NCI-H2171 treated with DMSO at 0.1 percent for 48 hours (cell line): ENCODE measurements at regions not wholly inside any gene's neighbourhood (a gene's known extent, or its start where the extent isn't known, plus 50 kb on each side); places are given as distances from the start of the nearest gene placed in this dataset.
"Not testable (repeated sequence)": the region's sequence is repeated elsewhere in the genome, so short reads cannot be mapped to it uniquely, and the experiment has no call there.

ENCODE experiments used
- DNase-seq: peaks from one replicate; lab custom pipeline; 2025; lab: John Stamatoyannopoulos, UW

- no peak for DNase-seq
Measured at GRCh38 chr5:163947848-163948666, 442.6 kb downstream of the MAT2B start.

GRCh38 chr5:163950248-163950647 is 444.8 kb downstream of the MAT2B start:
- no peak for DNase-seq

- DNase-seq, result no peak
Measured at GRCh38 chr5:163951069-163951468, 445.6 kb downstream of the MAT2B start.

- DNase-seq, result no peak
Measured at GRCh38 chr5:163953901-163954300, 448.5 kb downstream of the MAT2B start.

GRCh38 chr5:163961230-163961629 is 455.8 kb downstream of the MAT2B start:
- DNase-seq, result not testable (repeated sequence)

GRCh38 chr5:163963881-163964280 is 458.5 kb downstream of the MAT2B start:
- no peak for DNase-seq

GRCh38 chr5:163964671-163965070 is 459.3 kb downstream of the MAT2B start:
- DNase-seq, result peak; percentile 25

GRCh38 chr5:163967268-163967667 is 461.8 kb downstream of the MAT2B start:
- no peak for DNase-seq

GRCh38 chr5:163968651-163969050 is 463.2 kb downstream of the MAT2B start:
- DNase-seq, result no peak

- no peak for DNase-seq
Measured at GRCh38 chr5:163976696-163977095, 471.3 kb downstream of the MAT2B start.

- peak; percentile 21 for DNase-seq
Measured at GRCh38 chr5:163978897-163979296, 473.5 kb downstream of the MAT2B start.

GRCh38 chr5:163988566-163988965 is 483.1 kb downstream of the MAT2B start:
- no peak for DNase-seq

GRCh38 chr5:163993126-163993525 is 487.7 kb downstream of the MAT2B start:
- no peak for DNase-seq

- no peak for DNase-seq
Measured at GRCh38 chr5:163995206-163995605, 489.8 kb downstream of the MAT2B start.

GRCh38 chr5:163997965-163998364 is 492.5 kb downstream of the MAT2B start:
- no peak for DNase-seq

GRCh38 chr5:164000241-164000640 is 494.8 kb downstream of the MAT2B start:
- DNase-seq, result no peak

GRCh38 chr5:164000819-164001218 is 495.4 kb downstream of the MAT2B start:
- no peak for DNase-seq

- DNase-seq, result peak; percentile 38
Measured at GRCh38 chr5:164002214-164002613, 496.8 kb downstream of the MAT2B start.

GRCh38 chr5:164002628-164003027 is 497.2 kb downstream of the MAT2B start:
- no peak for DNase-seq

GRCh38 chr5:164005071-164005470 is 499.7 kb downstream of the MAT2B start:
- no peak for DNase-seq

- DNase-seq, result no peak
Measured at GRCh38 chr5:164007064-164007463, 501.6 kb downstream of the MAT2B start.

- no peak for DNase-seq
Measured at GRCh38 chr5:164009621-164010020, 504.2 kb downstream of the MAT2B start.

GRCh38 chr5:164010900-164011299 is 505.5 kb downstream of the MAT2B start:
- DNase-seq, result no peak

GRCh38 chr5:164012371-164012770 is 507.0 kb downstream of the MAT2B start:
- no peak for DNase-seq
